Right lung (tissue), 2 donors: ENCODE measurements at regions not wholly inside any gene's neighbourhood (a gene's known extent, or its start where the extent isn't known, plus 50 kb on each side); places are given as distances from the start of the nearest gene placed in this dataset.
"Not testable (repeated sequence)": the region's sequence is repeated elsewhere in the genome, so short reads cannot be mapped to it uniquely, and the experiment has no call there.

Experiments
- DNase-seq, 2 donors: peaks; one replicate each; pipeline ENCODE4 v3.0.0-alpha.2; 2013

GRCh38 chr15:62639906-62640605 lies 402.5 kb upstream of the TPM1 start:
- no peak for DNase-seq

GRCh38 chr15:62641825-62642224 lies 400.7 kb upstream of the TPM1 start:
- DNase-seq = no peak

GRCh38 chr15:62643572-62643971 lies 399.0 kb upstream of the TPM1 start:
- no peak for DNase-seq

- no peak for DNase-seq
These were observed 398.2 kb upstream of the TPM1 start for GRCh38 chr15:62644216-62644888.

GRCh38 chr15:62644889-62645742 lies 397.4 kb upstream of the TPM1 start:
- no peak for DNase-seq

GRCh38 chr15:62647202-62647842 lies 395.2 kb upstream of the TPM1 start:
- no peak for DNase-seq

- no peak for DNase-seq
These were observed 394.6 kb upstream of the TPM1 start for GRCh38 chr15:62647843-62648505.

GRCh38 chr15:62648954-62649353 lies 393.6 kb upstream of the TPM1 start:
- DNase-seq = no peak

- no peak for DNase-seq
These were observed 392.6 kb upstream of the TPM1 start for GRCh38 chr15:62649793-62650420.

GRCh38 chr15:62653122-62653521 lies 389.4 kb upstream of the TPM1 start:
- no peak for DNase-seq

GRCh38 chr15:62656071-62656470 lies 386.5 kb upstream of the TPM1 start:
- DNase-seq = no peak

- DNase-seq = not testable (repeated sequence)
These were observed 385.0 kb upstream of the TPM1 start for GRCh38 chr15:62657501-62657900.

GRCh38 chr15:62658498-62658897 lies 384.0 kb upstream of the TPM1 start:
- no peak for DNase-seq

GRCh38 chr15:62663547-62663946 lies 379.0 kb upstream of the TPM1 start:
- no peak for DNase-seq

GRCh38 chr15:62665449-62665848 lies 377.1 kb upstream of the TPM1 start:
- no peak for DNase-seq

GRCh38 chr15:62666046-62666445 lies 376.5 kb upstream of the TPM1 start:
- DNase-seq = no peak

- no peak for DNase-seq
These were observed 370.3 kb upstream of the TPM1 start for GRCh38 chr15:62672268-62672667.

GRCh38 chr15:62676891-62677290 lies 365.7 kb upstream of the TPM1 start:
- DNase-seq = no peak

- DNase-seq = no peak
These were observed 360.3 kb upstream of the TPM1 start for GRCh38 chr15:62681939-62682896.

- DNase-seq = not testable (repeated sequence)
These were observed 359.4 kb upstream of the TPM1 start for GRCh38 chr15:62683192-62683591.
